Renal pelvis (tissue), 1 donor: ENCODE measurements at regions not wholly inside any gene's neighbourhood (a gene's known extent, or its start where the extent isn't known, plus 50 kb on each side); places are given as distances from the start of the nearest gene placed in this dataset.
"Not testable (repeated sequence)": the region's sequence is repeated elsewhere in the genome, so short reads cannot be mapped to it uniquely, and the experiment has no call there.

Source experiments
- DNase-seq: peaks from one replicate; pipeline ENCODE4 v3.0.0-alpha.2; 2013

DNA sequence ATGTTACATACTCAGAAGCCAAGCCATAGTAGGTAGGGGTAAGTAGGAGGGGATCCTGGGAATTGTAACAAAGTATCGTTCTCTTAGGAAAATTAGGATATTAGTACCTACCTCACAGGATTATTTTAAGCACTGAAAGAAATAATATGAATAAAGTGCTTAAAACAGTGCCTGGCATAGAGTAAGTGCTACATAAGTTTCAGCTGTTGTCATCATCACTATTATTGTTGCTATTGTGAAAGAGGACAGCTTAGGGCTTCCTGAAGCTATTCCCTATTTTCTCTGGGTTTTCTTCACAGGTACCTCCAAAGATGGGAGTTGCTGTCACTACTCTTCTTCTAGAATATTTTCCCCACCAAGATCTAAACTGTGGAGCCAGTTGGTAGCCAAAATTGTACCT, 443.7 kb upstream of the FGF16 start:
- no peak for DNase-seq

DNA sequence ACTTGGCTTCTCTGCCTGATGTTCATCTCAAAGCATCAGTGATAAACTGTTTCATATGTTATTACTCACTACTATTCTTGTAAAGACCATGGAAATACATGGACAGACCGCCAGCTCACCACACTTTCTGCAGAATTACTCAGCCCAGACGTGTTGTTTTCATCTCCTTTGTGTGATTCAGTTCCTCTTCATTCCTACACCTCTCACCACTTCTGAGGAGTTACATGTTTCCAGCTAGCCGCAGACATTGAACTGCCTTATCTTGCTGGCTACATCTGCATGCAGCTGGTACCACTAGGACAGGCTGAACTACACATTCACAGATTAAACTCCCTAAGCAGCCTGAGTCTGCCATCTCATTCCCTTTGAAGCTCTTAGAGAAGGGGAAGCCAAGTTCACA, 443.2 kb upstream of the FGF16 start:
- DNase-seq, result no peak

DNA sequence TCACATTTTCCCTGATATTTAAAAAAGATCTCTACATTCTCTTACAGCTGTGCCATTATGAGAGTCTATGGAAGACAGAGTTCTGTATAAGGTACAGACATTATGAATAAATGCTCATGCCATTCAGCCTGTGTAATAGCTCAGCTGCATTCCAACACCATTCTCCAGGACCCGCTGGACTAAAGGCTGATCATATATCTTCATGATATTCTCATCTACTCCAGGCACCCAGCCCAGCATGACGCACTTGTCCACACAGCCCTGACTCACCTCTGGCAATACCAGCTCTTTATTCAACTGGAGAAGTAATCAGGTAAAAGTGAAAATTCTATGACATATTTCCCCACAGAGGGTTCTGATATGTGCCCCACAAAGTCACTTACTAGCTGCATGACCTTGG, 437.5 kb upstream of the FGF16 start:
- no peak for DNase-seq

DNA sequence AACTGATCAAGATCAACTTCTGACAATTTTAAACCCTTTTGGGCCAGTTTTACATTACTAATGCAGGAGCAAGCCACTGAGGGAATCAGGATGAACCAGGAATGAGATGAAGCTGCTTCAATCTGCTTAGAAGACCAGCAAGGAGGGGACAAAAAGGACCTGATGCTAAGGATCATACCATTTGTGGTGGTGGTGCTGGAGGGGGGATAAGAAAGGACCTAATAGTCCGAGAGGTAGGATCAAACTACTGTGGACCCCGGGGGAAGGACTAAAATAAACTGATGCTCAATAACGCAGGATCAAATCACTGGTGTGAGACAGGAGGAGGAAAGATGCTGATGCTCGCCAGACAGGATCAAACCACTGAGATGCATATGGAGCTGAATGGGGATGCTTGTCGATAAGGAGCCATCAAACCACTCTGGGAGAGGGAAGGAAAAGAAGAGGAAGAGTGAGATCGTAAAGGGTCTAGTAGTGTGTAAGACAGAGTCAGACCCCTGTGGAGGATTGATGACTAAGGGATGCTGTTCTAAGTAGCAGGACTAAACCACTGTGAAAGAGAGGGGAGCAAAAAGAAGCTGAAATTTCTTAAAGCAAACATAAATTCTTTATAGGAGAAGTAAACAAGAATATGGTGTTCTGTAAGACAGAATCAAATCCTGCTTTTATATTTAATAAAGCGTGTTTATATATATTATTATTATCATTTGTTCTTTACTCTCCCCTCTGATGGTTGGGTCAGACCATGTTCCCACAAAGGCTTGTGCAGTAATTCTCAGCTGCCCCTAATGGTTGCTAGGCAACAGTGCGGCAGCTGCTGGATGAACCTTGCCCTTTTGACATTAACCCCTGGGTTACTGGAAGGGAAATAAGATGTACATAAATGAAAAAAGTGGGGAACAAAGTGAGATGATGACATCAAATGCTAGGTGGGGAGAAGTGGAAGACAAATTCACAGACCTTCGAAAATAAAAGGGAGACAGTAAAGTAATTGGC, 432.5 kb upstream of the FGF16 start:
- peak; percentile 34 for DNase-seq

DNA sequence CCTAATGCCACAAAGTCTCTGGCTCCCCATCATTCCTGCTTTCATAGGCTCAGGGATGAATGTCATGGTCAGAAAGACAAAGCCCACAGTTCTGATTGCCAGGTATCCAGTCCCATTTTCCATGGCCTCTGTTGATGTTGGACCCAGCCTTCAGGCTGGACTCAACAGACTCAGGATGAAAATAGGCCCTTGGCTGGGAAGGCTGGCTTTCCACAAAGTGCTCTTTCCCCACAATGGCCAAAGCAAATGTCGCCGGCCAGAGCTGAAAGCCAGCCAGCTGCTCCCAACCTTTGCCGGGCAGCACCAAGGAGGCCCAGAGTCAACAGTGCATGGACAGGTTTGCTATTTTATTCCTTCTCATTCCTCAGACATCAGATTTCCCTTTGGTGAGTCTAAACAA, 430.1 kb upstream of the FGF16 start:
- no peak for DNase-seq

DNA sequence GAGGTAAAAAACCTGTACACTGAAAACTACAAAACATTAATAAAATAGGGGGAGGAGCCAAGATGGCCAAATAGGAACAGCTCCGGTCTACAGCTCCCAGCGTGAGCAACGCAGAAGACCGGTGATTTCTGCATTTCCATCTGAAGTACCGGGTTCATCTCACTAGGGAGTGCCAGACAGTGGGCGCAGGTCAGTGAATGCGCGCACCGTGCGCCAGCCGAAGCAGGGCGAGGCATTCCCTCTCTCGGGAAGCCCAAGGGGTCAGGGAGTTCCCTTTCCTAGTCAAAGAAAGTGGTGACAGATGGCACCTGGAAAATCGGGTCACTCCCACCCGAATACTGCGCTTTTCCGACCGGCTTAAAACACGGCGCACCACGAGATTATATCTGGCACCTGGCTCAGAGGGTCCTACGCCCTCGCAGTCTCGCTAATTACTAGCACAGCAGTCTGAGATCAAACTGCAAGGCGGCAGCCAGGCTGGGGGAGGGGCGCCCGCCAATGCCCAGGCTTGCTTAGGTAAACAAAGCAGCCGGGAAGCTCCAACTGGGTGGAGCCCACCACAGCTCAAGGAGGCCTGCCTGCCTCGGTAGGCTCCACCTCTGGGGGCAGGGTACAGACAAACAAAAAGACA, 400.9 kb upstream of the FGF16 start:
- DNase-seq, result peak; percentile 0

DNA sequence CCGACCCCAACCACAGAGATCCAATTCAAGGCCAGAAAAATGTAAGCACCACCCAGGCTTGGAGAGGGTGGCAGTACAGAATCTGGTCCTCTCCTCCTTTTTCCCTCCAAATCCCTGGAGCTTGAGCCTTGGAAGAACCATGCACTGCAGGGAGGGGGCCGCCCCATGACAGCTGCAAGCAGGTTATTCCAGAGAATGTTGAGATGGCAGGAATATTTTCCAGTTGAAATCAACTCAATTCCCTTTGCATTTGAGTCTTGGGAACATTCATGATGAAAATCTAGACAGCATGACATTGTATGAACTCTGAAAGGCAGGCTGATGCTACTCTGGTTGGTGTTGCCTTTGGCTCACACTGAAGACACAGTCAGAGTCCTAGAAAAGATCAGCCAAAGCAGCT, 386.6 kb upstream of the FGF16 start:
- no peak for DNase-seq

DNA sequence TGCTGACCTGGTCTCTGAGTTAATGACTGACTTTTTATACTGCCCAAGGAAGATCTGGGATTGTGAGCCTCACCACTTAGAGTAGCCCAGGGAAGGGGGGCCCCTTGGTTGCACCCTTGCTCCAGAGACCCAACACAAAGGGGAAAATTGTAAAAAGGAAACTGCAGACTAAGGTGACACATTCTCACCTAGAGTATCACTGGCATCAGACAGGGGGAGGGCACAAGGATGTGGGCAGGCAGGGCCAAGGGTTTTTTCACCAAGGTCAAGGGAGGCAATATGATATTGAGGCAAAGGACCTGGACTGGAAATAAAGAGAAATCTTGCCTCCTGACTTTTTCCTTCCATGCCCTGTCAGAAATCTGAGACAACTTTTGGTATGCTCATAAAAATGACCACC, 386.2 kb upstream of the FGF16 start:
- DNase-seq, result no peak

DNA sequence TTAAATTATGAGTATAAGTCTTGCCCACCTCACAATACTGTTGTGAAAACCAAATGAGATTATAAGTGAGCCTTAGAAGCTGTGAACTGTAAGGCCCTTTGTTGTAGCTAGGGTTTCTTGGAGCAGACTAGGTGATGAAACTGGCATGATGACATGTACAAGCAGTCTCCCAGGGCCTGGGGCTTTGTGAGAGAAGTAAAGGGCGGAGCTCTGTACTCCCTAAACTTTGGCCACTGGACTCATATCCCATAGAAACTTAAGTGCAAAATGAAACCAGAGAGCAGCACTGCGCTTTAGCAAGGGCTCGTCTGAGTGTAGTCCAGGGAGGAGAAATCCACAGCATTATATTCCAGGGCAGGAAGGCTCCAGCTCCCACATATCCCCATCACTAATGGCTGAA, 385.6 kb upstream of the FGF16 start:
- DNase-seq, result no peak

DNA sequence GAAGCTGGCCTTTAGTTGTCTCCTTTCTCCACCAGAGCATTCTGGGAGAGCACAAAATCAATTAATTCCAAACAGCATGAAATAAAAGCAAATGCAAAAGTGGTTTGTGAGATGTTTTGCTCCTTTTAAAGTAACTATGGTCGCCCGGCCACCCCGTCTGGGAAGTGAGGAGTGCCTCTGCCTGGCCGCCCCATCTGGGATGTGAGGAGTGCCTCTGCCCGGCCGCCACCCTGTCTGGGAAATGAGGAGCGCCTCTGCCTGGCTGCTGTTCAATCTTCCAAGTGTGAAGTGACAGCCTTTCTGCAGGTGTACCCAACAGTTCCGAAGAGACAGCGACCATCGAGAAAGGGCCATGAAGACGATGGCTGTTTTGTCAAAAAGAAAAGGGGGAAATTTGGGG, 381.3 kb upstream of the FGF16 start:
- no peak for DNase-seq

DNA sequence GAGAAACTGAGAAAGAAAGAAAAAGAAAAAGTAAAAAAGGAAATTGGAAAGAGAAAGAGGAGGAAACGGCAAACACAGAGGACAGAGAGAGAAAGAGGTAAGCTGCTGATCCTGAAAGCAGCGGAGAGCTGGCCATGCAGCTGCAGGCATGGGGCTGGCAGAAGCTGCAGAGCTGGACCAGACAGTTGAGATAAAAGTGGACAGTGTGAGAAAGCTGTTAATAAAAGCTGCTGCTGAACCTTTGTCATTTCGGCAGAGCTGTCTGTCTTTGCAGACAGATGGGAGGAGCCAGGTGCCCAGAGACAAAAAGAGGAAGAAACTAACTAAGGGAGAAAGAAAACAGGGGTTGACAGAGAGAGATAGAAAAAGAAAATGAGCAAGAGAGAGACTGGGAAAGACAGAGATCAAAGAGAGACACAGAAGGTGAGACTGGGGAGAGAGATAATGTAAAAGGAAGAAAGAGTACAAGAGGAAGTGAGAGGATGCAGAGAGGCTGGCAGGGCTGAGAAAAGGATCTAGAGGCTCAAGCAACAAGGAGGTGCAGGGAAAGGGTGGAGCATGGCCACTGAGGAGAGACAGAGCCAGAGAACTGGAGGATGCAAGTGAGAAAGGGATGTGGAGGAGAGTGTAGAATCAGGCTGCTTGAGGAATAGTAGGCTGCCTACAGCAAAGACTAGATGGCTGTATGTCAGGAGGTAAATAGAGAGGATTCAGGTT, 376.8 kb upstream of the FGF16 start:
- DNase-seq, result no peak

DNA sequence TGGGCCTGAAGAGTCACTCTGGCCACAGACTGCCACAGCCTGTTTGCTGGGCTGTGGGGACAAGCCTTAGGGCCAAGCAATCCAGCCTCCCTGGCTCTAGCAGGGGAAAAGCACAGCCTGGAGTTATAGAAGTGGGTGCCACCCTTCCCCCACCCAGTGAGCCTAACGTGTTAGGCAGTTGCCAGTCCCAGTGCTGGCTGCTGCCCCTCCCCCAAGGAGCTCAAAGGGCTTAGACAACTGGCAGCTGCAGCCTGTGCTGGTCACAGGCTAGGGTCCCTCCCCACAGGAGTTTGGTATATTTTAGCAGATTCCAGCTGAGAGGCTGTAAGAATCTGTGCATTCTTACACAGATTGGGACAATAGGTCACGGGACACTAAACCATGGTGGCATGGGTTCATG, 370.3 kb upstream of the FGF16 start:
- DNase-seq, result no peak

DNA sequence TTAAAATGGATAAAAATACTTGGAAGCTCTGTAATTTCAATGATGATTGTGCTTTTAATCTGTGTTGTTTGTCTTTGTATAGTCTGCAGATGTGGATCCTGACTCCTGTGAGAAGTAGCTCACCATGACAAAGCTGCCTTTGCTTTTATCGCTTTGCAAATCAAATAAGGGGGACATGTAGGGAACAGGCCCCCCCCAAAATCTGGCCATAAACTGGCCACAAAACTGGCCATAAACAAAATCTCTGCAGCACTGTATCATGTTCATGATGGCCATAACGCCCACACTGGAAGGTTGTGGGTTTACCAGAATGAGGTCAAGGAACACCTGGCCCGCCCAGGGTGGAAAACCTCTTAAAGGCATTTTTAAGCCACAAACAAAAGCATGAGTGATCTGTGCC, 366.0 kb upstream of the FGF16 start:
- DNase-seq, result not testable (repeated sequence)

DNA sequence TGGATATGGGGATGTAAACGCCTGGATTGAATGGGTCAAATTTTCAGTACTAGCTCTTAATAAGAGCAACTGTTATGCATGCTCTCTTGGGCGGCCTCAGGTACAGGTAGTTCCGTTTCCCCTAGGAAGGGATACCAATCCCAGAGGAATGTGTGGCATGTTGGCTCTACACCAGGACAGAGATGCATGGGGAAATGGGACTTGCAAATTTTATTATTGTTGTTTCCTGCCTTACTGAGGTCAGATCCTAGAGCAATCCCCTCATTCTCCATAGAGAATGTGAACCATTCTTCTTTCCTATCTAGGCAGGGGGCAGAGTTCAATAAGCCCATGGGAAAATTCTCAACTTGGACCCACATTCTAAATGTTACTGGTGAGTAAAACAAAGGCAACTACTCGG, 361.8 kb upstream of the FGF16 start:
- no peak for DNase-seq

DNA sequence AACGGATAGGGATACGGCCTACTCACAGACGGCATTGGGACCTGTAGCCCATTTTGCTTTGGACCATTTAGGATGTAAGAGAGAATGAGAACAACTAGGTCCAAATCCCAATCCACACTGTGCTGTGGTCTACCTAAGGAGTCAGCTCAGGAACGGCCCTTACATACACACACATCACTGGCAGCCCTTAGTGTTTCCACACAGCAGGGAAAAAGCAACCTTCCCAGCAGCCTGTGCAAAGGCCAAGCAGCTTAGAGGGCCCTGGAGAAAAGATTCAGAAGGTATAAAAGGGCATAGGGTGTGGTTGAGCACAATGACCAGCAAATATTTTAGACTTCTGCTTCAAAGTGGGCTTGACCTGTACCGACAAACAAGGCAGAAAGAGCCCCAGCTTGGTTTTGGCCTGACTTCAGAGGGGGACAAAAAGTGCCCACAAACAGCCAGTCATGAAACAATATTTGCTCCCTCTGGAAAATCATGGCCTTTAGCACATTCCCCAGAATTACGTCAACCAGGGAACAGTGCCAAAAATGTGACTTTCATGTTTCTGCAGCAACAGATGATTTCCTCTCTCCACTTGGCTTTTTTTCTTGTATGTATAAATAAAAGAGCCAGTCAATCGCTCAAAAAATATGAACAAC, 359.5 kb upstream of the FGF16 start:
- DNase-seq, result peak; percentile 43

DNA sequence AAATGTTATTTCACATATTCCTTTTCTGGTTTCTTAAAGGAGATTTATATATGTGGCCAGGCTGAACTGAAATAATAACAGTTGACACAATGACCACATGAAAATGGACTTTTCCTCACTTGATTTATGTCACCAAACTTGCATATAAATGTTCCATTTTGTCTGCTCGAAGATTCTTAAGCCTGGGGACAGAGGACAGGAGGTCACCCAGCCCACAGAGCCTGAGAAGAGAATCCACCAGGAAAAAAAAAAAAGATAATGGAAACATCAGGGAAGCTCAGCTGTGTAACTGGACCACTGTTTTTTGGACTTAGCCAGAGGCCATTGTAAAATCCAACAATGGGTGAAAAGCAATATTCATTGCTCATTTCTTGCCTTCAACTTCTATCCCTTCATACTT, 359.0 kb upstream of the FGF16 start:
- no peak for DNase-seq

DNA sequence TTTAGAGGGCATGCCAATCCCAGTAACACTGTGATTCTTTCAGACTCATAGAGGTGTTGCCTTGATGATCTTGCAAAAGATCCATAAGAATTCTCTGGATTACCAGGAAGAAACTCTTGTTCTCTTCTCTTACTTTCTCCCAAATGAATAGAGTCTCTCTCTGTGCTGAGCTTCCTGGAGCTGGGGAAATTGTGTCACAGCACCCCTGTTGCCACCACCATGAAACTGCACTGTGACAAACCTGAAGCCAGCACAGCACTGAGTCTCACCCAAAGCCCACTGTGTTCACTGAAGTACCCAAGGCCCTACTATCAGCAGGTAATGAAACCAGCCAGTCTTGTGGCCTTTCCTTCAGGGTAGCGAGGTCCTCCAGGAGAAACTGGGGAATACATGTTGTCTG, 332.7 kb upstream of the FGF16 start:
- no peak for DNase-seq

DNA sequence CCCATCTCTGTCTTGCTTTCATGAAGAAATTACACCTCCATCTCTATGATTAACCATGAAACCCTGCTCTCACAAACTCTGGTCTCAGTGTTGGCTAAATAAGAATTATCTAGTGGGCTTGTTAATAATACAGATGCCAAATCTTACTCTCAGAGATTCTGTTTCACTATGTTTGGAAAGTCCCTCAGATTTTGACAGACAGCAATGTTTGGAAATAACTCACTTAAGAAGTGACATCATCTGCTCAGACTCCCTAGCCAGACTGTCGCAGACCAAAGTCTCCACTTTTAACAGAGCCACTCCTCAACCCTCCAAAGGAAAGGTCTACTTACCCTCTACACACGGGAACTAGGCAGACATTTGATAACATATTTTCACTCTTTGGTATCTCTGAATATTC, 328.5 kb upstream of the FGF16 start:
- DNase-seq, result no peak

DNA sequence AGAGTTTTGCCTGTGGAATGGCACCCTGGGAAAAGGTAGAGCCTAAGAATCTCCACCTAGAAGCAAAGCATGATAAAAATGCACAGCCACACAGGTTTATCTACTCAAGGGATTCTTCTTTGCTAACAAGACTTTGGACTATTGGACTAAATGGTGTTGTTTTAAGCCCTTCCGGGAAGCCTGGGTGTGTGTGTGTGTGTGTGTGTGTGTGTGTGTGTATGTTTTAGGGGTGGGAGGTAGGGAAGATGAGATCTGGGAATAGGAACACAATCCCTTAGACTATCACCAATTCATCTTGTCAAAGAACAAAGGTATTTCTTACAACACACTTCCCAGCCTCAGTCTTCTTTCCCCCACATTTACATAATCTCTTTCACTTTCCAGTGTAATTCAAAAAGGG, 327.5 kb upstream of the FGF16 start:
- no peak for DNase-seq

DNA sequence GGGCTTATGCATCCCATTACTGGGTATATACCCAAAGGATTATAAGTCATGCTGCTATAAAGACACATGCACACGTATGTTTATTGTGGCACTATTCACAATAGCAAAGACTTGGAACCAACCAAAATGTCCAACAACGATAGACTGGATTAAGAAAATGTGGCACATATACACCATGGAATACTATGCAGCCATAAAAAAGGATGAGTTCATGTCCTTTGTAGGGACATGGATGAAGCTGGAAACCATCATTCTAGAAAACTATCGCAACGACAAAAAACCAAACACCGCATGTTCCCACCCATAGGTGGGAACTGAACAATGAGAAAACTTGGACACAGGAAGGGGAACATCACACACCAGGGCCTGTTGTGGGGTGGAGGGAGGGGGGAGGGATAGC, 323.3 kb upstream of the FGF16 start:
- not testable (repeated sequence) for DNase-seq

DNA sequence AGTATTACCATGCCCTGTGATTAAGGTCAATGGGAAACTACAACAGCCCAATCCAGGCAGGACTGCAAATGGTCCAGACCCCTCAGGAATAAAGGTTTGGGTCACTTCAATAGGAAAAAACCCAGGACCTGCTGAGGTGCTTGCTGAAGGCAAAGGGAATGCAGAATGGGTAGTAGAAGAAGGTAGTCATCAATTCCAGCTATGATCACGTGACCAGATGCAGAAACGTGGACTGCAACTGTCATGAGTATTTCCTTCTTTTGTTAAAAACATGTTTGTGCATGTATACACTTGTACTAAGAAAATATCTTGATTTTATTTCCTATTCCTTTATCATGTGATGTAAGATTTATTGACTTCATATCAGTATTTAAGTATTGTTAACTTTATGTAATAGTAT, 319.6 kb upstream of the FGF16 start:
- not testable (repeated sequence) for DNase-seq

DNA sequence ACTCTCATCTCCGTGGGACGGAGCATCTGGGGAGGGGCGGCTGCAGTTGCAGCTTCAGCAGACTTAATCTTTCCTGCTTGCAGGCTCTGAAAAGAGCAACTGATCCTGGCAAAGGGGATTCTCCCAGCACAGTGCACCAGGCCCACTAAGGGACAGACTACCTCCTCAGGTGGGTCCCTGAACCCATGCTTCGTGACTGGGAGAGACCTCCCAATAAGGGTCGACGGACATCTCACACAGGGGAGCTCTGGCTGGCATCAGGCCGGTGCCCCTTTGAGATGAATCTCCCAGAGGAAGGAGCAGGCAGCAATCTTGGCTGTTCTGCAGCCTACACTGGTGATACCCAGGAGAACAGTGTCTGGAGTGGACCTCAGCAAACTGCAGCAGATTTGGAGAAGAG, 303.3 kb upstream of the FGF16 start:
- no peak for DNase-seq
